ENCODE measurements at regions not wholly inside any gene's neighbourhood (a gene's known extent, or its start where the extent isn't known, plus 50 kb on each side); places are given as distances from the start of the nearest gene placed in this dataset.

DNA sequence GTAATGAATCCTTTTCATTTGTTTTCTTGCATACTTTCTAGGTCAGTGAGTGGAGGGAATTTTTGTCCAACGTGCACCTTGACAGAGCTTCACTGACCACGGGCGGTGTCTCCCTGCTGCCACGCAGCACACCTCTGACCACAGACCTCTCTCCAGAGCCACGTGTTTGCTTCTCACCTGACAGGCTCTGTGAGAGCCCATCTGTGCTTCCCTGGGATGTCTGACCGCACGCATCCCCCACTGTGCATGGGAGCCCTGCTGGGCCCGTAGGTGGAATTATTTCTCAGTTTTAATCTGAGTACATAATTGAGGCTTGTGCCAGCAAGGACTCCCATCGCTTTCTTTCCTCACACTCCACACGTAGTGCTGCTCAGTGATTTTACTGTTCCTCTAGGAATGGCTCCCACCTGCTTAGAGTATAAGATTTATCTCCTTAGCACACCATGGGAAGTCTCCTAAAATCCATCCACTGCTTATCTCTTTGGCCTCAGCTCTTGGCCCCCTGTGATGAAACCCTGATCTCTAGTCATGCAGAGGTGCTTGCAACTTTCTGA is 482.6 kb downstream of the TSN start:
- no peak for DNase-seq

DNA sequence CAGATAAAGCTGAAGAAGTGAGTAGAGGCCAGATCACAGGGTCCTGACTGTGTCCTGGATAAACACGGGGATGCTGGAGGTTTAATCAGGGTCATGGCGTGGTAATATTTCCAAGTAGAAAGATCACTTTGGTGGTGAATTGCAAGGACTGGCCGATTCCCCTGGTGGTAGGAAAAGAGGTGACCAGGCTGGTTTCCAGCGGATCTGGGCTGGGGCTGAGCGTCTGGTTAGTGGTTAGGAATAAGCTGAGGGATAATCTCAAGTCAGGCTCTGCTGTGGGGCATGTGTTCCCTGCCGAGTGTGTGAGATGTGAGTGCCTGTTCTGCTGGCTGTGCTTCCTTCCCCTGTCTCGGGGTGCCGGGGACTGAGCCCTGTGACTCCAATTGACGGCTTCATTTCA is 484.0 kb downstream of the TSN start:
- no peak for DNase-seq

DNA sequence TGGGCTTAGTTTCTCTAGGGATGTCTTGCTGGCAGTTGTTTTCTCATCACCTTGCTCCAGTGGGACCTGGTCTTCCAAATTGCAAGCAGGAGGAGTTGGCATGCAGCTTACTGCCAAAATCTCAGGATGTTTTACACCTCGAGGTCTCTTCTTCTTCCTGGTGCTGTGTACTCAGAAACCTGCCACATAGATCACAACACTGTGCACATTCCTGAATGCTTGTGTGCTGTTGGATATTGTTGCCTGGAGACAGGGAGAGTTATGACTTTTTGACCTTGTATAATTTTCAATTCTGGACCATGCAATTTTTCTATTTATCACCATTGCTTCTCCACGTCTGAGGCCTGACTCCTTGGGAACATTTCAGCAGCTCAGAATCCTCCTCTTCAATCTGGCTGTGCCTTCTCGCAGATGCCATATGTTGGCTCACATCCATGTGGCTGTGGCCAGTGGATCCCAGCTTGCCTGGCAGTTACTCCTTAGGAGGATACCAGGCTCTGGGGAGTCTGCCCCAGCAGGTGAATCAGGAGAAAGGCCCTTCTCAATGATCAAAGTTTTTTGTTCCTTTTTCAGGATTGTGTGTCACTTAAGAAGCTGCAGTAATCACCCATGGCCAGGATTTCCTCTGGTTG is 489.3 kb downstream of the TSN start:
- DNase-seq, result no peak

DNA sequence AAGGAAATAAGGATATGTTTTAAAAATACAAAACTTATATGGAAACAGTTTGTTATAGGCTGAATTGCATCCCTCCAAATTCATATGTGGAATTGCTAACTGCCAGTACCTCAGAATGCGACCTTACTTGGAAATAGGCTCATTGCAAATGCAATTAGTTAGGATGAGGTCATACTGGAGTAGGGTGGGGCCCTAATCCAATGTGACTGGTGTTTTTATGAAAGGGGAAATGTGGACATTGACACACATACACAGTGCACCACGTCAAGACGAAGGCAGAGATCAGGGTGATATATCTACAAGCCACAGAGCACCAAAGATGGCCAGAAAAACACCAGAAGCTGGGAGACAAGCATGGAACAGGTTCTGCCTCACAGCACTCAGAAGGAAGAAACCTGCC is 494.2 kb downstream of the TSN start:
- DNase-seq, result no peak

DNA sequence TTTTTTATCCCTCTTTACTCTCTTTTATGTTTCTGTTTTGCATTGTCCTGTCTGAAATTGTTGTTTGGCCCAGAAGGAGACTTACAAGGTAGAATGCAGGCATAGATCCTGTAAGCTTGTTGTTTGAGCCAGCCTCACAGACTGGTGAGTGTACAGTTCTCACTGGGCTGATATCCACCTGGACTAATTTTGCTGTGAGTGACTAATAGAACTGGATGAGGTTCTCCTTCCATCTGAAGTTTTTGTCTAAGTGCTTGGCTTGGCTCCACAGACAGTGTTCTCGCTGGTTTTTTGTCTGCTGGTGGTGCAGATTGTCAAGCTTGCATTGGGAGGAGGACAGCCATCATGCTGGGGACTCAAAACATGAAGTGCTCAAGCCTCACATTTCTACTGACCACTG is 495.7 kb downstream of the TSN start:
- DNase-seq, result no peak

DNA sequence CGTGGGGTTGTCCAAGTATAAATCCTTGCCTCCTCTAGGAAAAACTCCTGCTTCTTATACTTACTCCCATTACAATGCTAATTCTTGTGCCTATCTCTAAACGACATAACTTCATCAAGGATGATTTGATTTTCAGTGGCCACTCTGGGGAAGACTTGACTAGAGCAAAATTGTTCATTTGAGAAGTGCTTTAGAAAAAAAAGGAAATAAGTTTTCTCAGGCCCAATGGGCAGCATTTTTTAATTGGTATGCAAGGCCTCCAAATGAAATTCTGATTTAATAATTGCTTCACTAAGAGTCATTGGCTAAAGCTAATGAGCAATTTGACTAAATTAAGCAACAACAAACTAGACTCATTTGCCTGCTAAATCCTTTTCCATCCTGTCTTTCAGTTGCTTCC is 496.1 kb downstream of the TSN start:
- DNase-seq, result no peak

DNA sequence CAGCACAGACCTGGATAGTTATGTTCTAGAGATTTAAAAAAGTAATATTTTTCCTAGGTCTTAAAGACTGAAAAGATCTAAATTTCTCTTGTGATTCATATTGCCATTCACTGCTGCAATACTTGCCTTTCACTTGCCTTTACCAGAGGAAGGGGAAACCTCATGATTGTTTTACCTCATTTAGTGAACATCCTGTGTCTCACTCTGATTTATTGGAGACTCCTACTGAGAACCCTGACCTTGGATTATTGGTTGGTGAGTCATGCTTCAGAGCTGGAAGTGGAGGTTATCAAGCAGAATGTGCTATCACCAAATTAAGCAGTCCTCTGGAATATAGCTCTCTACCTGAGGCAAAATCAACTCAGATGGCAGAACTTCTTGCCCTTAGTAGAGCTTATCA is 500.5 kb downstream of the TSN start:
- peak; percentile 10 for DNase-seq

DNA sequence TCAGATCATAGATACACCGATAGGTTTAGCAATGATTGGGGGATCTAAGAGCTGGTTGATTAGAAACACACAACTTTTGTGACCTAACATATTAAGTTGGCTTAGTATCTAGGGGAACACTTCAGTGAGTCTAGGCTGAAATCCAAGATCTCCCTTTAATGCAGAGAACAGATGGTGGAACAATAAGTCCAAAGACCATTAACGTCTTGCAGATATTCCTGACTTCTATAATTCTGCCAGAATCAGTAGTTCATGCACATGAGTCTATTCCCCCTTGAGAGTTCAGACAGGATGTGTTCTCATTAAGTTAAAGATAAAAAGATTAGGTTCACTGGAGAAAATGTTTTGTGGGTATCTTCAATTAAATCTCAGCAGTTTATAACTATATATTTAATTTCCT is 506.5 kb downstream of the TSN start:
- no peak for DNase-seq

DNA sequence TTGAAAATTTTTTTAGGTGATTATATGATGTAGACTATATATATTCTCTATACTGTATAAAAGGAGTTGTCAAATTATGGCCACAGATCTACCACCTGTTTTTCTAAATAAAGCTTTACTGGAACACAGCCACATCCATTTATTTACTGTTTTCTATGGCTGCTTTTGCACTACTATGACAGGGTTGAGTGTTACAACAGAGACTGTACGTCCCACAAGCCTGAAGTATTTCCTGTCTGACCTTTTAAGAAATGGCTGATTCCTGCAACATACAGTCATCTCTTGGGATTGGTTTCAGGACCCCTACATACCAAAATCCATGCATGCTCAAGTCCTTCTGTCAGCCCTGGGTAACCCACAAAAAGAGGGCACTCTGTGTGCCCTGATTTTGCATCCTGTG is 508.3 kb downstream of the TSN start:
- no peak for DNase-seq

DNA sequence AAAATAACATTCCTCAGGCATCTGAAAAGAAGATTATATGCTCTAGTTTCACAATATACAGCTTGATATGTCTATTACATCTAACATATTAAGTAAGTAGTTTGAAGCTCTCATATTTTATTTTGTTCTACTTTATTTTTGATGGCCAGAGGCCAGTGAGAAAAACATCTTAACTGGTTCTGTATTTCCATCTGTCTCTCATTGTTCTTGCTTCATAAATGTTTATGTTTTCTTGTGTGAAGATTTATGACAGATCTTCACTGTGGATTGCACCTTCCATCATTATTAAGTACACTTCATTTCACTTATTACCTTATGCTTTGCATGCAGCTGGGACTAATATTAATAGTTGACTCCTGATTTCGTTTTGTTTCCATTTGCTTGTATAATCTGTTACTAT is 511.2 kb downstream of the TSN start:
- no peak for DNase-seq

DNA sequence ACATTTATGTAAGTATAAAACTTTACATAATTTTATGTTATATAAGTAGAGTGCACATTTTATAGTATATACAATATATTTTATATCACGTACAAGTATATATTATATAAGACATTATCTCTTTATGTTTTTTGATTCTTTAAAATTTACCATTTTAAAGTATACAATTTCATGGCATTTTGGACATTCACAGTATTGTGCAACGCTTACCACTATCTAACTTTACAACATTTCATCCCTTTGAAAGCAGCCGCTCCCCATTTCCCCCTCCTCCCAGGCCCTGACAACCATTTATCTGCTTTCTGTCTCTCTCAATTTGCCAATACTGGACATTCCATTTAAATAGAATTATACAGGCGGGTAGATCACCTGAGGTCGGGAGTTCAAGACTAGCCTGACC is 512.5 kb downstream of the TSN start:
- DNase-seq, result no peak

DNA sequence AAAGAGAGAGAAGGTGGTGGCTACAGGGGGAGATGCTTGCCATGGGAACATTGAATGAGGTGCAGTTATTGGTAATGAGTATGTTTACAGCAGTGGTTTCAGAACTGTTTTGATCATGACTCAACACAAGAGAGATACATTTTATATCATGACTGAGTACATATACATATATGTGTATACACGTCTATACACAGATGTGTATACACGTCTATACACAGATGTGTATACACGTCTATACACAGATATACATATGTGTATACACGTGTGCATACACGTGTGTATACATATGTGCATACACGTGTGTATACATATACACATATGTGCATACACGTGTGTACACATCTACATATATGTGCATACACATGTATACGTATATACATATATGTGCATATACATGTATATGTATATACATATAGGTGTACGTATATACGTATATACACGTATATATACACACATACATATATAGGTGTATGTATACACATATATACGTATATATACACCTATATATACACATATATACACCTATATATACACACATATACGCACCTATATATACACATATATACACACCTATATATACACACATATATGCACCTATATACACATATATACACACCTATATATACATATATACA is 518.5 kb downstream of the TSN start:
- no peak for DNase-seq

DNA sequence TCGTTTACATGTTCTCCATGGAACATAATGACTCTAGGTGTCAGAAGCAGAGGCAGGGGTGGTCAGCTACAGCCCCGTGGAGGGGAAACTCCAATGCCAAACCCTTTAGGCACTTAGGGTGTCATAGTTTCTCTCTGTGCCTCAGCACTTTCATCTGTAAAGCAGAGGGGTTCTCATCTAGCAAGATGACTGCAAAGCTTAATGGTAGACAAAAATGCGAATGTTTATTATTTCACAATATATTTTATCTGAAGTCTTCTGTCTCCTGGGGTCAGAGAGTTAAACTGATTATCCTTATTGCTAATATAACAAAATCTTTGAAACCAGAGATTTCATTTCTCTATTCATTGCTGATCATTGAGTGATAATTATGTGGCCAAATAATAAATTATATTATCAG is 522.5 kb downstream of the TSN start:
- no peak for DNase-seq

DNA sequence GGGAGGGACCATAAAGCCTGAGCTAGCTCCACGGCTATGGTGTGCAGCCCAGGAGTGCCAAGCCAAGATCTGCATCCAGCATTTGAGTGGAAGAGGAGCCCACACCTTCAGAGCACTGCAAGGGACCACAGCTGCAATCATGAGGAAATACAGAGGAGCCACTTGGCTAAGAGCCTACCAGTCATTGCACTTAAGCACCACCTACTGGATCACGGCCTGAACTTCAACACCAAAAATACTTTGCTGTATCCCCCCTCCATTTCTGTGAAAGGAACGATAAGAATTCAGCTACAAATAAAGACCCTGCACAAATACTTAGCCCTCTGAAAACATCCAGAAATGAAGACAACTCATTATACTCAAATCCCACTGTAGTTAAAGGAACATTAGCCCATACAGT is 545.3 kb downstream of the TSN start:
- DNase-seq, result no peak

DNA sequence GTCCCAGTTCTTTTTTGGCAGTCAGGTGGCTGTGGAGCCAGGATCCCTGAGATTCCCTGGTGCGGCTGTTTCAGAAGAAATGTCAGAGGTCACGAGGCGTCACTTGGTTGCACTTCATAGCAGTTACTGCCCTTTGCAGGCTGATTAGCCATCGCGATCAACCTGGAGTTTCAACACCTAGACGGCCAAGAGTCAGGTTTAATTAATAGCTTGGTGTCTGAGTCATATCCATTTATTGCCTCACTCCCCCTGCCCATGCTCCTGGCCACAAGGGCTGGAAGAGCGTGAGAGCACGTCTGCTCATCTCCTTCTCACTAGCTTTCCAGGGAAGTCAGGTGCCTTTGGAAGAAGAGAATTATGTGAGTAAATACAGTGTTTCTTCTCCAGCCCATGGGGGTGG is 552.3 kb downstream of the TSN start:
- no peak for DNase-seq

DNA sequence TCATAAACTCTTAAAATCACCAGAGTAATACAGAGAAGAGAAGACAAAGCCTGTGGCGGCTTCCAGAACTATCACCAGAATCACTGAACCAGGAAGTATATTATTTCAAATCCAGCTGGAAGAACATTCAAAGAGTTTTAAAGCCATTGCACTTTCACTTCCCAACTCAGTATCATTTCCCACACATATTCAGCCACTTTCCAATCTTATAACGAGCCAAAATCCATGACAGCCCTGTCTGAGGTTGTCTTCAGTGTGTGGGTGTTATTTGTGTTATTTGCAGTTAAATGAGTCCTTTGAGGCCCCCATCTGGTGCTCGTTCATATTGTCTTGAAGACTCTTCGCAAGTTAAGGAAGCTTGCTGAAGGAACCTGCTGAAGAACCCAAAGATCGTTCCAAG is 559.9 kb downstream of the TSN start:
- no peak for DNase-seq

DNA sequence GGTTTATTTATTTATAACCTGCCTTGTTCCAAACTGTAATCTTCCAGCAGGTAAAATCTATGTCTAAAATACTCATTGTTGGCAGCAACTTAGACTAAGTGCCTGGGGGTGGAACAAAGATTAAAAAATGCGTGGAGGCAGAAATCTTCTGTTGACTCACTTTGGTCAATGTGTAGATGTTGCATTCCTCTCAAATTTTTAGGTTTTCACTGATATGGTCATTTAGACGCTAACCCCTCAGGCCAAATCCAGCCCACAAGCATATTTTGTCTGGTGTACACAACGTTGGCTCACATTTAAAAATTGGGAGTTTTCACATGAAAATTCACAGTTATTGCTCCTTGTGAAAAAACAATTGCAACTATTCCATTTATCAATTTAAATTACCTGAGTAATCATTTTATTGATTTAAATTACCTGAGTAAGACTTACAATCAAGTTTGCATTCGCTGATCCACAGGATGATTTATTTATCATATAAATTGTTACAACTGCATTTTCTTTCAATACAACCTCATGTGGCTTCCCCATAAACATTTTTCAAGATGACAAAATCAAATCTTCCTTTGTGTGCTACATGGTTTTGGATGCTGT is 564.2 kb downstream of the TSN start:
- DNase-seq, result no peak

DNA sequence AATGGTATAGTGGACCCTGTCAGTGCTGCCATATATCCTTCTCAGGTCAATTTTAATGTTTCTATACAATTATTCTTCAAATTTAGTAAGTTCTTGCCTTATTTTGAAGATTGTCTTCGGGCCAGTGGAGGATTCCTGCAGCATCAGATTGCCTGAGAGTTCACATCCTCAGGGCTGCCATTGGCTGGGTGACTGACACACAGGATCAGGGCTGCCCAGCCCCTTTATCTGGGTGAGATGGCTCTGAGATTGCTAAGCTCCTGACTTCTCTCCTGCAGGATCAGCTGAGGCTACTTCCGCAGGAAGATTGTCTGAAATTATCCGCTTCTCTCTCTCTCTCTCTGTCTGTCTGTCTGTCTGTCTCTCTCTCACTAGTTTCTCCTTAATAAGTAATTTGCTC is 567.4 kb downstream of the TSN start:
- DNase-seq, result no peak

DNA sequence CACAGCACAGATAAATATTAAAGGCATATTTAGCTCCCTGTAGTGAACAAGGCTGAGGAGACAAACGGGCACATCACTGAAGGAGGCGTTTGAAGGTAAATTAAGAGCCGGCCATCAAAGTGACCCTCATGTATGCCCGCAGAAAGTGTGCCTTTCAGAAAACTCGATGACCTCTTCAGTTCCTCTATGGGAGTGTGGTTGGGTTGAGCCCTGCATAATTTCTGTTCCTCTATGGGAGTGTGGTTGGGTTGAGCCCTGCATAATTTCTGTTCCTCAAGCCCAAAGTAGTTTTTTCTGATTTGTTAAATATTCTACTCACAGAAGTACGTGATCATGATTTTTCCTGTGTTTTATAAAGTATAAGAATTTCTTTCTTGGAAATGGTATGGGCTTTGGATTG is 568.5 kb downstream of the TSN start:
- no peak for DNase-seq

DNA sequence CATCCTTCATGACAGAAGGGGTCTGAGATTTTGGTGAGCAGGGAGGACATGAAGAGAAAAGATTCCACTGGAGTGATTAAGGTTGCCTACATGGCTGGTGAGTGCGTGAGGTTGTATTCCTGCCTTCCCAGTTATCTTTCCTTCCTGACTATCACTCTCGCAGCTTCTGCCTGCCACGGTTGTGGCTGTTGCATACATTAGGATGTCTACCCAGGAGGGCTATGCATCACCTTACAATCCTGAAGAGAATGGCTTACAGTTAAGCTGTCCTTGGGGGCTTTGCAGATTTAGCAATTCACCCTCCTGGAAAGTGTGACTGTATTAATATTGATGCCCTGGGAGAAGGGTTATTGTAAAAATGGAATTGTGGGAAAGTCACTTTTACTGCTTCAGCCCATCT is 571.0 kb downstream of the TSN start:
- DNase-seq, result no peak

DNA sequence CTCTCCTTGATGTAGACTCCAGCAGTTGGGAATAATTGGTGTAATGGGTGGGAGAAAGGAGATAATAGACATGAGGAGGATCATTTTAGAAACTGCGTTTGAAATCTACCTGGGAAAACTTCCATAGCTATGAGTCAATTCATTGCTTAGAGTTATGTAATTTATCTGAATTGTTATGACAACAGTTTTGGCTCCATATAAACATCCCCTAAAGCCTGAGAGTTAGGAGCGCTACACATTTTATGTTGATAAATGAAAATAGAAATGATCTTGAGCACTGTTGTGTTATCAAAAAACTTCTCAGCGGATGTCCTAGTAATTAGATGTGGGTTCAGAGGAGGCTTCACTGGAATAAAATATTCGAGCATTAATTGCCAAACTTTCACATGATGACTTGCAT is 573.4 kb downstream of the TSN start:
- DNase-seq, result no peak

DNA sequence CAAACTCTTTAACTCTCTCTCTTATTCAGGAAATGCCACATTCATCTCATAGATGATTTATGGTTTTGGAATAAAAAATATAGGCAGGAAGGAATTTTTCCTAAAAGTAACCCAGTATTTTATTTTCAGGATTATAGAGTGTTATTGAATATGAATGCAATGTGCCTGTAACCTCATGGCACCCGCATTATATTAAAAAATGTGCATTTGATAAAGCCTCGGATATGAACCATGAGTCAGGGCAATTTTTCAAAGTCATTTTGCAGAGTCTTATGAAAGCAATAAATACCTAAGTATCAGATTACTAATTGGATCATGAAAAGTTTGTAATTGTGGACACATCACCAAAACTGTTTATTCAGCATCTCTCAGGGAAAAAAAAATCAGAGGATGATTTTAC is 573.8 kb downstream of the TSN start:
- peak; percentile 6 for DNase-seq

DNA sequence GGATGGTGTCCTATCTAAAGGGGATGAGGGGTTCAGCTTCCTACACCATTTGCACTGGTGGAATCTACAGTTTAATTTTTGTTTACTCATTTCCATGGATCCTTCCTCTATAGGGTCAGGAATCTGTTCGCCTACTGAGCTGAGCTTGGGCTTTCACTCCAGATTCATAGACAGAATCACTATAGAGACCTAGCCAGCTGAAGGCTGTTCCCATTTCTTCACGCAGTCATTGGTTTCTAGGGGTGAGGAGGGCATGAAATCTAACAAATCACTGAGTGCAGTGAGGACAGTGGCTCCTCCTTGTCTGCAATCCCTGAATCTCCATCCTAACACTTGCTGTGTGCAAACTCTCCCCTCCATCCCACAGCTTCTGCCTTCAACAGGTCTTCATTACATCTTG is 578.5 kb downstream of the TSN start:
- no peak for DNase-seq

DNA sequence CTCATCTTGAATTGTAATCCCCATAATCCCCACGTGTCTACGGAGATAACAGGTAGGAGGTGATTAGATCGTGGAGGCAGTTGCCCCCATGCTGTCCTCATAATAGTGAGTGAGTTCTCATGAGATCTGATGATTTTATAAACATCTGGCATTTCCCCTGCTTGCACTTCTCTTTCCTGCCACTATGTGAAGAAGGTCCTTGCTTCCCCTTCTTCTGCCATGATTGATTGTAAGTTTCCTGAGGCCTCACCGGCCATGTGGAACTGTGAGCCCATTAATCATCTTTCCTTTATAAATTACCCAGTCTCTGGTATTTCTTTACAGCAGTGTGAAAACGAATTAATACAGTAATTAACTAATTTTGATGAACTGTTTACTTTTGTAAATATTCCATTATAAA is 582.5 kb downstream of the TSN start:
- DNase-seq, result no peak

DNA sequence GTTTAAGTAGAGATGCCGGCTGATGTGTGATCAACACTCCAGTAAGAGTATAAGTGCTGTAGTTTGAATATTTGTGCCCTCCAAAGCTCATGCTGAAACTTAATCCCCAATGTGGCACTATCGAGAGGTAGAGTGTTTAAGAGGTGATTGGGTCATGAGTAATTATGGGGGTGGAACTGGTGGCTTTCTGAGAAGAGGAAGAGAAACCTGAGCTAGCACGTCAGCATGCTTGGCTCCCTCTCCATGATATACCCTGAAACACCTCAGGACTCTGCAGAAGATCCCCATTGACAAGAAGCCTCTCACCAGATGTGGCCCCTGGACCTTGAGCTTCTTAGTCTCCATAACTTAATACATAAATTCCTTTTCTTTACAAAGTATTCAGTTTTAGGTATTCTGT is 584.8 kb downstream of the TSN start:
- no peak for DNase-seq

All from fibroblast of upper back skin (primary cell).